HL-60 (cell line): ENCODE measurements at regions not wholly inside any gene's neighbourhood (a gene's known extent, or its start where the extent isn't known, plus 50 kb on each side); places are given as distances from the start of the nearest gene placed in this dataset.

Experiments
- CTCF ChIP-seq: IDR thresholded peaks from one replicate; pipeline ENCODE4 v1.5.1; 2011; ENCODE audit warnings: low read length, control low read depth, inconsistent platforms; ENCODE audit not compliant: insufficient read depth
- POLR2AphosphoS5 ChIP-seq: IDR thresholded peaks from 2 replicates; pipeline ENCODE4 v1.6.1; 2012; ENCODE audit warnings: low read depth

- no peak for TF ChIP-seq POLR2AphosphoS5
- no peak for TF ChIP-seq CTCF
These were observed 61.8 kb downstream of the PIK3C2A start for GRCh38 chr11:17145972-17146371.
